ENCODE measurements at regions not wholly inside any gene's neighbourhood (a gene's known extent, or its start where the extent isn't known, plus 50 kb on each side); places are given as distances from the start of the nearest gene placed in this dataset.

GRCh38 chr13:22469452-22469851, 711.3 kb upstream of the SGCG start:
- TF ChIP-seq CTCF (IDR thresholded peaks at IDR 0.05; ENCODE audit: low read depth, low read length) (no peak), POLR2A (IDR thresholded peaks at IDR 0.05; ENCODE audit: extremely low read depth, insufficient read length) (no peak)
